Dermis blood vessel endothelial cell (primary cell): ENCODE measurements at regions not wholly inside any gene's neighbourhood (a gene's known extent, or its start where the extent isn't known, plus 50 kb on each side); places are given as distances from the start of the nearest gene placed in this dataset.

Source experiments
- DNase-seq: peaks from one replicate; pipeline ENCODE4 v3.0.0; 2010

GRCh38 chr4:19879330-19879729, 372.4 kb upstream of the SLIT2 start:
- DNase-seq: no peak

GRCh38 chr4:19857991-19858390, 393.7 kb upstream of the SLIT2 start:
- no peak for DNase-seq

DNA sequence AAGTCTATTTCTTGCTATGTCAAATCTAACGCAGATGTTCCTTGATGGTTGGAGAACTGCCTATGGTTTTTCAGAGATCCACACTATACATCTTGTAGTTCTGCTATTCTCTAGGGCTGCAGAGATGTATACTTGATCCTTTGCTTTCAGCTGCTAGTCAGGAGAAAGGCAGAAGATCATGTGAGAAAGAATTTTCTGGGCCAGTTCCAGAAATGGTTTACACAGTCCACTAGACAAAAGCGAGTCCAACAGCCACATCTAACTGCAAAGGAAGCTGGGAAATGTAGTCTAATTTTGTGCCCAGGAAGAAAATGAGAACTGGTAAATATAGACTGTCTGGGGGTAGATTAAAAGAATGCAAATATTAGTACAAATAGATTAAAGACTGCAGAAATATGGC, 394.3 kb upstream of the SLIT2 start:
- DNase-seq: no peak

DNA sequence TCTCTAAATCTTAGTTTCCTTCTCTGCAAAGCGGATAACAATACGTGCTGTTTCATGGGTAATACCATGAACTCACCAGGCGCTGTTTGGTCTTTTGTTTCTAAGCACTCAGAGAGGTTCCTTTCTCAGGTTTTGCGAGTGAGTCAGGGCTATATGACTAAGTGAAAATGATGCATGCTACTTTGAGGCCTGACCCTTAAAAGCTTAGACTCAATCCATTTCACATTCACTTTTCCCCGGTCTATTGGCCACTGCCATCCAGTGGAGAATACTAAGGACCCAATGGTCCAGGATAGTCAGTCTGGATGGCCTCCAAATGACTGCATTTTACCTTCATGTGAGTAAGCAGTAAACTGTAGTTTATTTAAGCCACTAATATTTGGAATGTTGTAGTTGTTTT, 400.8 kb upstream of the SLIT2 start:
- peak; percentile 2 for DNase-seq

- no peak for DNase-seq
Measured at GRCh38 chr4:19844446-19844845, 407.3 kb upstream of the SLIT2 start.

GRCh38 chr4:19842471-19842870, 409.2 kb upstream of the SLIT2 start:
- DNase-seq: no peak

DNA sequence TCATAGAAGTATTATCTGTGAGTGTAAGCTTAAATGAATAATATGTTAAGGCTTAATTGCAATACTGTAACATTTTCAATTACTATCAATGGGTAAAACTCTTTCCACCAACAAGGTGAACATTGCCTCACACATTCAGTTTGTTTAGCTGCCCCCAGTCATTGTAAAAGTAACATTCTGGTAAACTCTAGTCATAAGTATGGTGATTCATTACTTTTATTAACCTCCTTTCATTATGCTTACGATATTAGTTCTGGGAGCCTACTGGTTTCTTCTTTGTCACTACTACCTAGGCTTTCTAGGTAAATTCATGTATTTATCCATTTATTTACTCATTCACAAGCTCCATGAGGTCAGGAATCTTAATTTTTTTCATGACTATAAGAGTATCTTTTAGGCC, 412.8 kb upstream of the SLIT2 start:
- no peak for DNase-seq

- no peak for DNase-seq
Measured at GRCh38 chr4:19835429-19835828, 416.3 kb upstream of the SLIT2 start.

DNA sequence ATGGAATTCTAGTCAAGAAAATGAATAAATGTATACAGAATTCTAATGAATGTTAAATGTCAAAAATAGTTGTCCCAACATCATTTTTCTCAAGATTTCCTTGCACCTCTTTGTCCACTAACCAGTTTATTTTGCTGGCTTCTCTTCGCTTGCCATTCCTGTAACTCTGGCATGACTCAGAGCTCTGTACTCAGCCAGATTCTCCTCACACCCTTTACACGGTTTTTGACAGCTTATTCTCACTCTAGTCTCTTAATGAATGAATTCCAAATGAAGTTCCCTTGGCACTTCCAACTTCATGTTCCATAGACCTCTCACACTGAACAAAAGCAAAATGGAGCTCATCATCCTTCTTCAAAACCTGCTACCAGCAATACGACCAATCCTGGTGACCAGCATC, 419.3 kb upstream of the SLIT2 start:
- no peak for DNase-seq

DNA sequence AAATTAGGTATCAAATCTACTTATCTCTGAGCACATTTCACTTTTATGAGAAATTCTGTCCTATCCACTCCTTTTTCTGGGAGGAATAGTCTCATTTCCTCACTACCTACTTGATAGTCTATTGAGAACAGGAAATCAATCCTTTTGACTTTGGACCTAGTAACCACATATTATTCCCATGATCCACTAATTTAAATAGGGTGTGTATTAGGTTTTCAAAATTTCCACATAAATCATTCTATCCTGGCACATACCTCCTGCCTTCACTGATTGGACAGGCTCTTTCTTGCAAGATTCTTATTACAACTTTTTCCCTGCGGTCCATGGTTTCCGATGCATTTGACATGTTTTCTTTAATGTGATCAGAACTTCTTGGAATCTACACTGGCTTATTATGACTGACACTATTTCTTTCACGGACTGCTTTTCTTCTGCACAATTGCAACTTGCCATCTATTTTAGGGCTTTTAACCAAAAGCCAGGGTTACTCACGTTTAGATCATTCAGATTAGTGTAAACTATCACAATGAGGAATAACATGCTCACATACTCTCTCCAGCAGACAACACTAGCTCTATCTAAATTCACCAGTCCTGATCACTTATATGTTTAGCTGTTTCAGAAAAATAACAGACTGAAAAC, 419.9 kb upstream of the SLIT2 start:
- no peak for DNase-seq

- DNase-seq: no peak
Measured at GRCh38 chr4:19829101-19829500, 422.6 kb upstream of the SLIT2 start.

GRCh38 chr4:19823781-19824180, 427.9 kb upstream of the SLIT2 start:
- no peak for DNase-seq

DNA sequence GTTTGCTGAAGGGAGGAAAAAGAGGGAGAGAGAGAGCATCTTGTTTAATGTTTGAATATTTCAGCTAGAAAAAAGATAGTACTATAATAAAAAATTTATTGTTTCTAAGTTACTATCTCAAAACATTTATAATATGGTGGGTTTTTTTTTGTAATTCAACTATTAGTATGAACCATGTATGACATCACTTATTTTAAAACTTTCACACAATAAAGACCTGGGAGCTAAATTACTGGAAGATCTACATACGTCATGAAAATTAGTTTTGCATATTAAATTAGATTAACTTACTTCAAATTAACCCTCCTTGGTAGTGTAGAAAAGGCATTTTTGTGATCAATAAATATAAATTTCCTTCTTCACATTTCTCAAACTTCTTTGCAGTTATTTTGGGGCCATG, 432.0 kb upstream of the SLIT2 start:
- no peak for DNase-seq

GRCh38 chr4:19809989-19810388, 441.7 kb upstream of the SLIT2 start:
- DNase-seq: no peak

DNA sequence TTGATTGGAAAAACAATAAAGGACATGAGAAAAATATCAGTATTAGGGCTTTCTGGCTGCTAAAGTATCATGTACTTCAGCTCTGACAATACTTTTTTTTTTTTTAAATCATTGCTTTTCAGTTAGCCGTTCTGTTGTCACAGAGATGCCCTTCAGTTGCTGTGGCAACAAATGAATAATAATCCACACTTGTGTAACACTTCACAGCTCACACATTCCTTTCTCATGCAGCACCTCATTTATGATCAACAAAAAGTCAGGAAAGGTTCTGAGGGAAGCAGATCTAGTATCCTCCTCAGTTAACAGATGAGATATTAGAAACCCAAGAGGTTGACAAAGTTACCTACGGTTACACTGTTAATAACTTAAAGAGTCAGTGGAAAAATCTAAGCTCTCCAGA, 444.2 kb upstream of the SLIT2 start:
- peak; percentile 1 for DNase-seq

DNA sequence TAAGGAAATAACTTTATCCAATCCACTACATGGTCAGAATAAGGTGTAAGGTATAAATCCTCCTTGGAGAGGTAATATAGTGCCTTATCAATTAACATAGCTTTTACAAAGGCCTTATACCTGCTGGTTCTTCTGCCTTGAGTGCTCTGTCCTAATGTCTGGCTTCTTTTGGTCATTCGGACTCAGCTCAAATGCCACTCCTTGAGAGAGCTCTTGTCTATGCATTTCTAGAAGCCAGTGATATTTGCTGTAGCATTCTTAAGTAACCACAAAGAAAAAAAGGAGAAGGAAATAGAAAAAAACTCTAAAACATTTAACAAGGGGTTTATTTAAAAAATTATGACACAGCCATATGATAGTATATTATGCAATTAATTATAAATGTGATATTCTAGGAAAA, 444.8 kb upstream of the SLIT2 start:
- no peak for DNase-seq

DNA sequence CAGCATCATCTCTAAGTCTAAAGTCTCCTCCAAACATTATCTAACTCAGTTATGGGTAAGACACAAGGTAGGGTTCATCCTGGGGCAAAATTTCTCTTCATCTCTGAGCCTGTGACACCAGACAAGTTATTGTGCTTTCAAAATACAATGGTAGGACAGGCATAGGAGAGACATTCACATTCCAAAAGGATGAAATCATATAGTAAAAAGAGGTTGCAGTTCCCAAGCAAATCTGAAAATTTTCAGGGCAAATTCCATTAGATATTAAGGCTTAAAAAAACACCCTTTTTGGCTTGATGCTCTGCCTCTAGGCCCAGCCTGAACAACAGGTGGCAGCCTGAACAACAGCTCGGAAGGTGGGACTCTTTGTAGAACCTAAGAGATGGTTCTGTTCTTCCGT, 448.3 kb upstream of the SLIT2 start:
- no peak for DNase-seq

DNA sequence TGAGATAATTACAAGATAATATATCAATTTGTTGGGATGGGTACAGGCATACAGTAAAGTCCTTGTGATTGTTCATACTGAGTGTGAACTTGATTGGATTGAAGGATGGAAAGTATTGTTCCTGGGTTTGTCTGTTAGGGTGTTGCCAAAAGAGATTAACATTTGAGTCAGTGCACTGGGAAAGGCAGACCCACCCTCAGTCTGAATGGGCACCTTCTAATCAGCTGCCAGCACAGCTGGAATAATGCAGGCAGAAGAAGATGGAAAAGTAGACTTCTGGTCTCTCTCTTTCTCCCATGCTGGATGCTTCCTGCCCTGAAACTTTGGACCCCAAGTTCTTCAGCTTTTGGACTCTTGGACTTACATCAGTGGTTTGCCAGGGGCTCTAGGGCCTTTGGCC, 457.9 kb upstream of the SLIT2 start:
- no peak for DNase-seq

DNA sequence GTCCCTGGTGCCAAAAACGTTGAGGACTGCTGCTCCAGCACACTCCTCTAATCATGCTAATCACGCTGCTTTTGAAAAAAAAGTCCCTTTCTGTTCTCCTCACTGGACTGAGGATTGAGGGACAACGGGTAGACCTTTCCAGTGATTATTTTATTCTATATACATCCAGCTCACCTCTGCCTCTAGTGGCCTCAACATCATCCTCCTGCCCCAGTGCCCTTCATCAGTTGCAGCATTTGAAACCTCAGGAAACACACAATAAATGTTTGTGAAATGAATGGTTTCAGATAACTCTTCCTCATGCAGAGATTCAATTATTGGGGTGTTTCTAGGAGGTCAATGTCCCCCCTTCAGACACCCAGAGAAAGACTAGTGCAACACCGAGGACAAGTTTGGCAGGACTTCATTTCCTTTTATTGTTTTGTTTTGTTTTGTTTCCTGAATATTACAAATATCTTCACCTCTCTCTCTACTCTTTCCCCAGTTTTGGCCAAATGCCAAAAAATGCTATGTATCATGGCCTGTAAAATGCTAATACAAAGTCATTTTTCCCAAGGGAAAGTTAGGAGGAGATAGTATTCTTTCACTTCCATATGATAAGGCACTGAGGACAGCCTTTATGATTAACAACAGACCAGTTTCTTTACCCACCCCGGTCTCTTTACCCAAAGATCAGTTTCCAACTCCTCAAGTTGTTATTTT, 460.1 kb upstream of the SLIT2 start:
- peak; percentile 64 for DNase-seq

DNA sequence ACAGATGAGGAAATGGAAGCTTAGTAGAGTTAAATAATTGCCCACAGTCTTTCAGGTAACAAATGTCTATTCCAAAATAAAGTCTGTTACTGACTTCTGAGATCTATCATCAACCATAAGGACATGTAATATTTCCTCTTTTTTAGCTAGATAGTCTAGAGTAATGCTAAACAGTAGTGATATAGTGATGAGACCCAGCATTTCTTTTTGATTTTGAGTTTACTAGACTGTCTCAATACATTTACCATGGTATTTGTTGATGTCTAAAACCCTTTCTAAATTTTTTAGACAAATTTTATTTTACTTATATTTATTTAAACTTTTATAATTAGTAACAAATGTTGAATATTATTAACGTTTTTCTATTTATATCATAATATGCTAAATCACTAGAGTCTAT, 465.1 kb upstream of the SLIT2 start:
- DNase-seq: no peak

DNA sequence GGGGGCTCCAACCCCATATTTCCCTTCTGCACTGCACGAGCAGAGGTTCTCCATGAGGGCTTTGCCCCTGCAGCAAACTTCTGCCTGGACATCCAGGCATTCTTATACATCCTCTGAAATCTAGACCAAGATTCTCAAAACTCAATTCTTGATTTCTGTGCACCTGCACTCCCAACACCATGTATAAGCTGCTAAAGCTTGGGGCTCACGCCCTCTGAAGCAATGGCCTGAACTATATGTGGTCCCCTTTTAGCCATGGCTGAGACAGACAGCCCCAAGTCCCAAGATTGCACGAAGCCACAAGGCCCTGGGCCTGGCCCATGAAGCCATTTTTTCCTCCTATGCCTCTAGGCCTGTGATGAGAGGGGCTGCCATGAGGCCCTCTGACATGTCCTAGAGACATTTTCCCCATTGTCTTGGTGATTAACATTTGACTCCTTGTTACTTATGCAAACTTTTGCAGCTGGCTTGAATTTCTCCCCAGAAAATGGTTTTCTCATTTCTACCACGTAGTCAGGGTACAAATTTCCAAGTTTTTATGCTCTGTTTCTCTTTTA, 468.0 kb upstream of the SLIT2 start:
- no peak for DNase-seq

- DNase-seq: no peak
Measured at GRCh38 chr4:19780871-19781270, 470.8 kb upstream of the SLIT2 start.

DNA sequence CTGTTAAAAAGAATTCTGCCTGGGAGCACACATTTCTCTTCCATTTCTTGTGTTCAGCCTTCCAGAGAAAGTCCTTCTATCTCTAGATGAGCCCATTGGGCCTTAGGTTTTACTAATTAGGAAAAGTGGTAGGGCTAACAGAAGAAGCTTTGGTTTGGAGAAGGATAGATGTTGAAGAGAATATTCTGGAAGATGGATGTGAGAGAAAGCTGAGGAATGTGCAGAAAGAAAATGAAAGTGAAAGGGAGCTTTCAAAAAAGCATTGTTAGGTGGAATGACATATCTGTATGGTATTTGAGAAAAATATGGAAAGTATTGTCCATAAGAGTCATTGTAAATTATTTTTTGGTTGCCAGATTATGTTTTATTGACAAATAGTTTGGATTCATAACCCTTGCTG, 474.8 kb upstream of the SLIT2 start:
- DNase-seq: peak; percentile 15

DNA sequence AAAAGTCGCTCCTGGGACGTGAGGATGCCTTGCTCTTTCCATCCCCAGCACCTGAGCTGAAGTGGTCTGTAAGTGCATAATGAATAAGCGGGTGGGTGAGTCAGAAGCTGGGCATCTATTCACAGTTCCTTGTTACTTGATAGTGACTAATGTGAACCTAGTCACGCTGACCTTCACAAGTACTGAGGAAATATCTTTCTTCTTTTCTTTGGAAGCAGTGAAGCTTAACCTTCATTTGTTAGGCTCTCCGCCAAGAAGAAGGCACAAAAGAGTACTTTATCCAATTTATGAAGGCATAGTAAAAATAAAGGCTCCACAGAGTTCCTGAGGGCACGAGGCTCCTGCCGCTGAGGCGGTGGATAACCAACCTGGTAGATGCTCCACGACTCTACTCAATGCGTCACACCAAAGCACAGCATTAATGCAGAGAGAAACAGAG, 475.7 kb upstream of the SLIT2 start:
- peak; percentile 75 for DNase-seq
